Neural cell (in vitro differentiated cells): ENCODE measurements at regions not wholly inside any gene's neighbourhood (a gene's known extent, or its start where the extent isn't known, plus 50 kb on each side); places are given as distances from the start of the nearest gene placed in this dataset.

Experiments
- H2AFZ ChIP-seq: fragments of 200-600, 300-800 bp; sonication (generic), shearing (Covaris generic); 2 replicates; pipeline ENCODE4 v1.6.0; 2014; ENCODE audit warnings: low read depth, mild to moderate bottlenecking, antibody characterized with exemption, low read length, moderate library complexity
- H3F3A ChIP-seq: fragments of 200-600 bp; shearing (Covaris generic); 2 replicates; pipeline ENCODE4 v1.6.1; 2016; ENCODE audit warnings: mild to moderate bottlenecking, moderate library complexity, mixed read lengths, antibody characterized with exemption, low read length; ENCODE audit not compliant: insufficient read depth, poor library complexity, severe bottlenecking
- H3K27ac ChIP-seq: fragments of 200-600, 300-800 bp; sonication (generic), shearing (Covaris generic); 2 replicates; pipeline ENCODE4 v1.5.1; 2014; ENCODE audit warnings: mild to moderate bottlenecking, low read length, moderate library complexity
- H3K27me3 ChIP-seq: fragments of 300-800, 200-600 bp; sonication (generic), shearing (Covaris generic); 2 replicates; pipeline ENCODE4 v1.6.0; 2014; ENCODE audit warnings: mild to moderate bottlenecking, low read depth, low read length, moderate library complexity; ENCODE audit not compliant: insufficient read depth
- H3K36me3 ChIP-seq: fragments of 300-800, 200-600 bp; sonication (generic), shearing (Covaris generic); 2 replicates; pipeline ENCODE4 v1.5.1; 2014; ENCODE audit warnings: mild to moderate bottlenecking, antibody characterized with exemption, low read length, moderate library complexity; ENCODE audit not compliant: insufficient read depth
- H3K4me2 ChIP-seq: fragments of 300-800, 200-600 bp; sonication (generic), shearing (Covaris generic); 2 replicates; pipeline ENCODE4 v1.6.0; 2014; ENCODE audit warnings: mild to moderate bottlenecking, low read length
- H3K4me3 ChIP-seq: fragments of 300-800, 200-600 bp; sonication (generic), shearing (Covaris generic); 2 replicates; pipeline ENCODE4 v1.5.1; 2014; ENCODE audit warnings: mild to moderate bottlenecking, low read length, moderate library complexity
- H3K79me2 ChIP-seq: fragments of 200-600 bp; shearing (Covaris generic); replicated peaks from 2 replicates; pipeline ENCODE4 v1.6.0; 2014; ENCODE audit warnings: mild to moderate bottlenecking, low read length, moderate library complexity; ENCODE audit not compliant: insufficient read depth
- H3K9ac ChIP-seq: fragments of 300-800, 200-600 bp; sonication (generic), shearing (Covaris generic); 2 replicates; pipeline ENCODE4 v1.6.1; 2016; ENCODE audit warnings: mild to moderate bottlenecking, low read length, mixed read lengths
- H3K9me2 ChIP-seq: fragments of 200-600 bp; shearing (Covaris generic); 2 replicates; pipeline ENCODE4 v1.6.1; 2016; ENCODE audit warnings: mild to moderate bottlenecking, low read length, mixed read lengths; ENCODE audit not compliant: insufficient read depth
- H3K9me3 ChIP-seq: fragments of 200-600, 300-800 bp; sonication (generic), shearing (Covaris generic); 2 replicates; pipeline ENCODE4 v1.6.1; 2016; ENCODE audit warnings: mild to moderate bottlenecking, mixed run types, low read length, moderate library complexity, mixed read lengths
- H4K20me1 ChIP-seq: fragments of 200-600 bp; shearing (Covaris generic); 2 replicates; pipeline ENCODE4 v1.6.1; 2016; ENCODE audit warnings: mild to moderate bottlenecking, mixed run types; ENCODE audit not compliant: insufficient read depth
- EP300 ChIP-seq: fragments of 450-650 bp; conservative IDR thresholded peaks from 2 replicates; pipeline ENCODE4 v1.6.1; 2014; ENCODE audit warnings: antibody characterized with exemption, mild to moderate bottlenecking, moderate library complexity; ENCODE audit not compliant: poor library complexity, severe bottlenecking
- EZH2 ChIP-seq: fragments of 200-600, 300-800 bp; shearing (Covaris generic), sonication (generic); IDR thresholded peaks from 2 replicates; pipeline ENCODE4 v1.6.1; 2014; ENCODE audit warnings: antibody characterized with exemption, low read length, borderline replicate concordance, mild to moderate bottlenecking; ENCODE audit not compliant: insufficient read depth, poor library complexity, severe bottlenecking
- MXI1 ChIP-seq: fragments of 450-650 bp; conservative IDR thresholded peaks from 2 replicates; pipeline ENCODE4 v1.6.1; 2014; ENCODE audit warnings: antibody characterized with exemption, mild to moderate bottlenecking; ENCODE audit not compliant: poor library complexity, severe bottlenecking
- POLR2AphosphoS5 ChIP-seq: IDR thresholded peaks from 2 replicates; pipeline ENCODE4 v1.6.1; 2012
- RAD21 ChIP-seq: fragments of 450-650 bp; conservative IDR thresholded peaks from 2 replicates; pipeline ENCODE4 v1.6.1; 2014; ENCODE audit warnings: antibody characterized with exemption, mild to moderate bottlenecking, moderate library complexity
- SMC3 ChIP-seq: fragments of 450-650 bp; conservative IDR thresholded peaks from 2 replicates; pipeline ENCODE4 v1.6.1; 2014; ENCODE audit warnings: antibody characterized with exemption, mild to moderate bottlenecking, moderate library complexity; ENCODE audit not compliant: poor library complexity
- TAF1 ChIP-seq: IDR thresholded peaks from 2 replicates; pipeline ENCODE4 v1.6.1; 2012; ENCODE audit warnings: low read depth
- TF ChIP-seq, protein P1 (sequence below): fragments of 450-650 bp; IDR thresholded peaks from 2 replicates; pipeline ENCODE4 v1.5.1; 2014; ENCODE audit warnings: antibody characterized with exemption, mild to moderate bottlenecking, moderate library complexity; ENCODE audit not compliant: poor library complexity, severe bottlenecking
- TF ChIP-seq, protein P2 (sequence below): IDR thresholded peaks from 2 replicates; pipeline ENCODE4 v1.6.1; 2012; ENCODE audit warnings: borderline replicate concordance

DNA sequence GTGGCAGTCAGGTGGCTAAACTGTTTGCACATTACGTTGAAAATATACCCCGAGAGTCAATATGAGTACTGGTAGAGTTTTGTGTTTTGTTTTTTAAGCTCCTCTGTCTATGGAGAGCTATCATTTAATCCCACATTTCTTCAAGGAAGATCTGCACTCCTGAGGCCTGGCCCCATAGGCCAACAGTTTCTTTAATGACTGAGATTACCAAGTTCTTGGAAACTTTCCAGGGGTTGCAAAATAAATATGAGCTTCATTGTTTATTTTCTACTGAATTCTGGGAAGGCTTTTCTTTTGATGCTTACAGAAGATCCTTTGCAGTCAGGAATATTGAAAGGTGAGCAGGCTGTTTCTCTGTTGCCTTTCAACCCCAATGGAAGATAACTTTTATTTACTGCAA is 452.0 kb downstream of the JRKL start:
- Histone ChIP-seq H3K4me3 (no peak overlapping the region), H3K9me2 (no peaks in the 10 kb centered on the region), H3K27me3 (no peaks in the 10 kb centered on the region), H3K4me2 (no peak overlapping the region), H3K9ac (no peak overlapping the region), H3K36me3 (no peaks in the 10 kb centered on the region), H3F3A (no peaks in the 10 kb centered on the region), H4K20me1 (no peaks in the 10 kb centered on the region), H3K9me3 (no peaks in the 10 kb centered on the region), H3K27ac (no peak overlapping the region), H3K79me2 (no peaks in the 10 kb centered on the region), H2AFZ (no peak overlapping the region)
- TF ChIP-seq SMC3 = no peak
- TF ChIP-seq EZH2 = no peak
- TF ChIP-seq TAF1 = no peak
- TF ChIP-seq RAD21 = no peak
- no peak for TF ChIP-seq MXI1
- TF ChIP-seq, protein P1, sequence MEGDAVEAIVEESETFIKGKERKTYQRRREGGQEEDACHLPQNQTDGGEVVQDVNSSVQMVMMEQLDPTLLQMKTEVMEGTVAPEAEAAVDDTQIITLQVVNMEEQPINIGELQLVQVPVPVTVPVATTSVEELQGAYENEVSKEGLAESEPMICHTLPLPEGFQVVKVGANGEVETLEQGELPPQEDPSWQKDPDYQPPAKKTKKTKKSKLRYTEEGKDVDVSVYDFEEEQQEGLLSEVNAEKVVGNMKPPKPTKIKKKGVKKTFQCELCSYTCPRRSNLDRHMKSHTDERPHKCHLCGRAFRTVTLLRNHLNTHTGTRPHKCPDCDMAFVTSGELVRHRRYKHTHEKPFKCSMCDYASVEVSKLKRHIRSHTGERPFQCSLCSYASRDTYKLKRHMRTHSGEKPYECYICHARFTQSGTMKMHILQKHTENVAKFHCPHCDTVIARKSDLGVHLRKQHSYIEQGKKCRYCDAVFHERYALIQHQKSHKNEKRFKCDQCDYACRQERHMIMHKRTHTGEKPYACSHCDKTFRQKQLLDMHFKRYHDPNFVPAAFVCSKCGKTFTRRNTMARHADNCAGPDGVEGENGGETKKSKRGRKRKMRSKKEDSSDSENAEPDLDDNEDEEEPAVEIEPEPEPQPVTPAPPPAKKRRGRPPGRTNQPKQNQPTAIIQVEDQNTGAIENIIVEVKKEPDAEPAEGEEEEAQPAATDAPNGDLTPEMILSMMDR = no peak
- TF ChIP-seq, protein P2, sequence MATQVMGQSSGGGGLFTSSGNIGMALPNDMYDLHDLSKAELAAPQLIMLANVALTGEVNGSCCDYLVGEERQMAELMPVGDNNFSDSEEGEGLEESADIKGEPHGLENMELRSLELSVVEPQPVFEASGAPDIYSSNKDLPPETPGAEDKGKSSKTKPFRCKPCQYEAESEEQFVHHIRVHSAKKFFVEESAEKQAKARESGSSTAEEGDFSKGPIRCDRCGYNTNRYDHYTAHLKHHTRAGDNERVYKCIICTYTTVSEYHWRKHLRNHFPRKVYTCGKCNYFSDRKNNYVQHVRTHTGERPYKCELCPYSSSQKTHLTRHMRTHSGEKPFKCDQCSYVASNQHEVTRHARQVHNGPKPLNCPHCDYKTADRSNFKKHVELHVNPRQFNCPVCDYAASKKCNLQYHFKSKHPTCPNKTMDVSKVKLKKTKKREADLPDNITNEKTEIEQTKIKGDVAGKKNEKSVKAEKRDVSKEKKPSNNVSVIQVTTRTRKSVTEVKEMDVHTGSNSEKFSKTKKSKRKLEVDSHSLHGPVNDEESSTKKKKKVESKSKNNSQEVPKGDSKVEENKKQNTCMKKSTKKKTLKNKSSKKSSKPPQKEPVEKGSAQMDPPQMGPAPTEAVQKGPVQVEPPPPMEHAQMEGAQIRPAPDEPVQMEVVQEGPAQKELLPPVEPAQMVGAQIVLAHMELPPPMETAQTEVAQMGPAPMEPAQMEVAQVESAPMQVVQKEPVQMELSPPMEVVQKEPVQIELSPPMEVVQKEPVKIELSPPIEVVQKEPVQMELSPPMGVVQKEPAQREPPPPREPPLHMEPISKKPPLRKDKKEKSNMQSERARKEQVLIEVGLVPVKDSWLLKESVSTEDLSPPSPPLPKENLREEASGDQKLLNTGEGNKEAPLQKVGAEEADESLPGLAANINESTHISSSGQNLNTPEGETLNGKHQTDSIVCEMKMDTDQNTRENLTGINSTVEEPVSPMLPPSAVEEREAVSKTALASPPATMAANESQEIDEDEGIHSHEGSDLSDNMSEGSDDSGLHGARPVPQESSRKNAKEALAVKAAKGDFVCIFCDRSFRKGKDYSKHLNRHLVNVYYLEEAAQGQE = no peak
- TF ChIP-seq EP300 = no peak
- no peak for TF ChIP-seq POLR2AphosphoS5

DNA sequence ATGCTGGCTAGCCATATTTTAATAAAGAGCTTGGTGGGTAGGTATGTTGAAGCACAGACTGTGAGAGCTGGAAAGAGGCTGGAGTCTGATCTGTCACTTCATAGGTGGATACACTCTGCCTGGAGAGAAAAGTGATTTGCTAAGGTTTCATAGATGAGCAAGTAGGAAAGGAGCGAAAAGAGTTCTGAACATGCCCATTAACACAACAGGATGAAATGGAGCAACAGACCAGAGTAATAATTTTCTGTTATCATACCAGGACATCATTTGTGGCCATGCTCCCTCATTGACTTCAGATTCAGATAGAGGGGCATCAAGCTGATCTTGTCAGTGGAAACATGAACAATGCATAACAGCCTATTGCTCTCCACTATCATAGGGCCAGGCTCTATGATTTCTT is 452.9 kb downstream of the JRKL start:
- Histone ChIP-seq H3K36me3 (no peaks in the 10 kb centered on the region), H3K9me2 (no peaks in the 10 kb centered on the region), H3K4me2 (no peak overlapping the region), H3K79me2 (no peaks in the 10 kb centered on the region), H2AFZ (no peak overlapping the region), H3F3A (no peaks in the 10 kb centered on the region), H3K9me3 (no peaks in the 10 kb centered on the region), H3K4me3 (no peak overlapping the region), H3K9ac (no peak overlapping the region), H3K27me3 (no peaks in the 10 kb centered on the region), H4K20me1 (no peaks in the 10 kb centered on the region), H3K27ac (no peak overlapping the region)
- TF ChIP-seq POLR2AphosphoS5 (peak; percentile 90), MXI1 (no peak)

DNA sequence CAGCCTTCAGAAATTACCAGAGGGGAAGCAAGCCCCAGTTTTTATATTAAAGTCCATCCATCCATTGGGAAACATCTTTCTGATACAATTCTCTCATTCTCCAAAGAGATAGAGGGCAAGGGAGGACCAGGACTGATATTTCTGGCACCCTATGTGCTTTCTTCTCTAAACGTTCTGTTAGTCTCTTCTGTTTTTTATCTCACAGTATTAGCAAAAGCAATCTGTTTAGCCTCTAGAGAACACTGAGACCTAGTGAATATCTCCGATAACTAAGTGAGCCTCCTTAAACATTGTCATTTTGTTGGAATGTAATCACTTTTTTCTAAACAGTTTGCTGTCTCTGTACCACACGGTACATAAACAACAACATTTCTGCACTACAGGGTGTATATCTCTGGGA is 464.6 kb downstream of the JRKL start:
- H3K27ac ChIP-seq = no peak overlapping the region
- no peaks in the 10 kb centered on the region for H3F3A ChIP-seq
- TF ChIP-seq, protein P1 = no peak
- TF ChIP-seq POLR2AphosphoS5 (no peak), SMC3 (no peak), RAD21 (no peak), MXI1 (no peak), EZH2 (no peak), TAF1 (no peak), EP300 (no peak)
- TF ChIP-seq, protein P2 = no peak
- no peaks in the 10 kb centered on the region for H3K9me3 ChIP-seq
- H2AFZ ChIP-seq = no peak overlapping the region
- H3K27me3 ChIP-seq = no peaks in the 10 kb centered on the region
- H3K4me3 ChIP-seq = no peak overlapping the region
- no peaks in the 10 kb centered on the region for H3K9me2 ChIP-seq
- H3K9ac ChIP-seq = no peak overlapping the region
- H3K36me3 ChIP-seq = no peaks in the 10 kb centered on the region
- no peak overlapping the region for H3K4me2 ChIP-seq
- H3K79me2 ChIP-seq = no peaks in the 10 kb centered on the region
- no peaks in the 10 kb centered on the region for H4K20me1 ChIP-seq
